K562 (cell line): ENCODE measurements at regions not wholly inside any gene's neighbourhood (a gene's known extent, or its start where the extent isn't known, plus 50 kb on each side); places are given as distances from the start of the nearest gene placed in this dataset.

Source experiments
- ATAC-seq: fragments of 200-7000 bp; cut with Tn5 transposase; 3 replicates; pipeline ENCODE4 v1.9.1; 2020; ENCODE audit warnings: moderate library complexity
- BruUV-seq: library from RNA; stranded (reverse); fragments of 400-500 nt; replicated peaks from 2 replicates; lab custom pipeline; 2021; lab: Mats Ljungman, UMichigan
- CTCF ChIA-PET: fragments of 300-600 bp; formaldehyde crosslinking; extraction: SDS; loops from one replicate; lab custom pipeline; 2021; ENCODE audit warnings: low intra/inter-chr PET ratio; lab: Yijun Ruan, JAX
- POLR2A ChIA-PET: fragments of 300-600, 350-650 bp; sonication (Branson Sonifier 250); formaldehyde crosslinking; extraction: SDS; loops from one replicate; lab custom pipeline; 2021; ENCODE audit warnings: antibody characterized with exemption, inconsistent platforms; lab: Yijun Ruan, JAX
- DNase-seq, 4 experiments: peaks; one replicate each; pipeline versions ENCODE4 v3.0.0 to v3.0.0-alpha.2; 2011 to 2018; ENCODE audit warnings: low spot score in 3 of 4, mixed read lengths in 3 of 4; ENCODE audit errors: extremely low read depth in 1 of 4
- FAIRE-seq: peaks from 2 replicates; lab custom pipeline; 2011; peaks lifted over from hg19 to GRCh38; lab: Jason Lieb, UNC
- H2AFZ ChIP-seq: 2 replicates; pipeline ENCODE4 v1.6.0; 2011; ENCODE audit warnings: low read depth, low read length, control low read depth, inconsistent platforms
- H3K27ac ChIP-seq: fragments of 200-600 bp; 3 replicates; pipeline ENCODE4 v1.8.0; 2011; ENCODE audit warnings: low read depth, mild to moderate bottlenecking, control low read depth, inconsistent platforms, low read length, moderate library complexity, mixed read lengths; ENCODE audit errors: extremely low read depth
- H3K27me3 ChIP-seq, 2 experiments: fragments of 300-600 bp in 1 of 2; 2 replicates in 1 of 2; 3 replicates in 1 of 2; pipeline versions ENCODE4 v1.6.0 to v1.8.0; 2011; ENCODE audit warnings: inconsistent platforms in 2 of 2, low read length in 2 of 2, mild to moderate bottlenecking in 1 of 2, mixed read lengths in 1 of 2, moderate library complexity in 1 of 2; ENCODE audit not compliant: control insufficient read depth in 2 of 2, insufficient read depth in 2 of 2
- H3K36me3 ChIP-seq: fragments of 300-600 bp; 3 replicates; pipeline ENCODE4 v1.8.0; 2011; ENCODE audit warnings: mild to moderate bottlenecking, low read length, inconsistent platforms; ENCODE audit not compliant: control insufficient read depth, insufficient read depth
- H3K4me1 ChIP-seq, 2 experiments: fragments of 200-600 bp in 1 of 2; replicated peaks in 1 of 2; 2 replicates in 1 of 2; 3 replicates in 1 of 2; pipeline versions ENCODE4 v1.5.1 to v1.8.0; 2011; ENCODE audit warnings: inconsistent platforms in 2 of 2, low read length in 2 of 2, mild to moderate bottlenecking in 1 of 2, mixed read lengths in 1 of 2, moderate library complexity in 1 of 2; ENCODE audit not compliant: control insufficient read depth in 2 of 2, insufficient read depth in 2 of 2
- H3K4me2 ChIP-seq: 2 replicates; pipeline ENCODE4 v1.6.1; 2011; ENCODE audit warnings: low read length, control low read depth, inconsistent platforms, mixed read lengths; ENCODE audit not compliant: insufficient read depth
- H3K4me3 ChIP-seq: fragments of 200-600 bp; sonication (generic), shearing (Covaris generic); 2 replicates; pipeline ENCODE4 v1.5.1; 2016; ENCODE audit warnings: control low read depth, inconsistent platforms
- H3K79me2 ChIP-seq: fragments of 200-600 bp; 3 replicates; pipeline ENCODE4 v1.8.0; 2011; ENCODE audit warnings: low read length, inconsistent platforms; ENCODE audit not compliant: control insufficient read depth, insufficient read depth
- H3K9ac ChIP-seq, 2 experiments: 2 replicates each; pipeline versions ENCODE4 v1.6.0 to v1.6.1; 2011; ENCODE audit warnings: low read depth in 2 of 2, low read length in 2 of 2, control low read depth in 1 of 2, inconsistent platforms in 1 of 2, mild to moderate bottlenecking in 1 of 2, mixed read lengths in 1 of 2; ENCODE audit not compliant: insufficient read depth in 1 of 2
- H3K9me1 ChIP-seq: one replicate; pipeline ENCODE4 v1.6.0; 2011; ENCODE audit warnings: inconsistent platforms, mild to moderate bottlenecking, low read length, moderate library complexity; ENCODE audit not compliant: control insufficient read depth, insufficient read depth
- H3K9me3 ChIP-seq: replicated peaks from 2 replicates; pipeline ENCODE4 v1.5.1; 2011; ENCODE audit warnings: low read depth, low read length, inconsistent platforms; ENCODE audit not compliant: control insufficient read depth, insufficient read depth
- H4K20me1 ChIP-seq: replicated peaks from 2 replicates; pipeline ENCODE4 v1.6.1; 2011; ENCODE audit warnings: low read length, inconsistent platforms, mixed read lengths; ENCODE audit not compliant: control insufficient read depth, insufficient read depth
- ATF1 ChIP-seq, 2 experiments: fragments of 450-650 bp in 1 of 2; IDR thresholded peaks; 2 replicates each; pipeline ENCODE4 v1.6.1; 2016; ENCODE audit warnings: missing compliant biosample characterization in 1 of 2, missing genetic modification characterization in 1 of 2
- BMI1 ChIP-seq: fragments of 150-350 bp; IDR thresholded peaks from 2 replicates; pipeline ENCODE4 v1.6.1; 2014; ENCODE audit warnings: low read length
- JUNB ChIP-seq: fragments of 450-650 bp; formaldehyde crosslinking; conservative IDR thresholded peaks from 2 replicates; pipeline ENCODE4 v1.4.0; 2020; ENCODE audit warnings: mild to moderate bottlenecking
- MAX ChIP-seq: sonication (generic); formaldehyde crosslinking; IDR thresholded peaks from 2 replicates; pipeline ENCODE4 v1.9.0; 2022; ENCODE audit warnings: mild to moderate bottlenecking, missing genetic modification reagents
- NFRKB ChIP-seq: fragments of 450-650 bp; IDR thresholded peaks from 2 replicates; pipeline ENCODE4 v1.6.1; 2016; ENCODE audit warnings: low read depth
- PHB ChIP-seq: fragments of 250-450 bp; sonication (Bioruptor Pico); IDR thresholded peaks from 2 replicates; pipeline ENCODE4 v1.5.0; 2021
- POLR2AphosphoS5 ChIP-seq: IDR thresholded peaks from 2 replicates; pipeline ENCODE4 v1.6.1; 2011; ENCODE audit warnings: mild to moderate bottlenecking, low read depth, low read length, moderate library complexity; ENCODE audit not compliant: control insufficient read depth, insufficient read depth
- RBM22 ChIP-seq: fragments of 200-400 bp; formaldehyde crosslinking; IDR thresholded peaks from 2 replicates; pipeline ENCODE4 v1.6.1; 2018; ENCODE audit warnings: low read length, low read depth; ENCODE audit not compliant: poor library complexity, severe bottlenecking
- SRSF3 ChIP-seq: fragments of 200-400 bp; formaldehyde crosslinking; IDR thresholded peaks from 2 replicates; pipeline ENCODE4 v1.6.1; 2016; ENCODE audit warnings: mild to moderate bottlenecking, low read length, moderate library complexity; ENCODE audit not compliant: insufficient read depth
- TFAP4 ChIP-seq: sonication (generic); formaldehyde crosslinking; IDR thresholded peaks from 2 replicates; pipeline ENCODE4 v1.8.0; 2022; ENCODE audit warnings: missing genetic modification reagents, mild to moderate bottlenecking, moderate library complexity, borderline replicate concordance
- THRA ChIP-seq: fragments of 450-650 bp; IDR thresholded peaks from 2 replicates; pipeline ENCODE4 v1.6.1; 2017; ENCODE audit warnings: mild to moderate bottlenecking, moderate library complexity
- ZFX ChIP-seq: sonication (generic); formaldehyde crosslinking; IDR thresholded peaks from 2 replicates; pipeline ENCODE4 v1.8.0; 2022; ENCODE audit warnings: mild to moderate bottlenecking, missing genetic modification reagents, moderate library complexity
- ZNF449 ChIP-seq: fragments of 250-450 bp; sonication (Bioruptor Pico); IDR thresholded peaks from 2 replicates; pipeline ENCODE4 v1.8.0; 2022; ENCODE audit warnings: moderate library complexity, mild to moderate bottlenecking, inconsistent platforms
- WGBS: fragments of 100-300 bp; shearing (Covaris generic); methylation state at CpG from one replicate; pipeline ENCODE4 v1.1.6; 2016; ENCODE audit warnings: low coverage, mixed read lengths; ENCODE audit not compliant: insufficient coverage; ENCODE audit errors: missing lambda C conversion rate; 5-methylcytosine and 5-hydroxymethylcytosine counted together
- in situ Hi-C: fragments of 300-500 bp; cut with MboI; formaldehyde crosslinking; loops from 4 replicates; pipeline ENCODE4 v1.15.0; 2018; ENCODE audit warnings: inconsistent platforms, mixed read lengths
- intact Hi-C: fragments of 100-400 bp; cut with micrococcal nuclease; formaldehyde crosslinking; loops from 2 replicates; pipeline ENCODE4 v1.14.2; 2022

- no peak for ATAC-seq
- Histone ChIP-seq H3K79me2 (no peaks in the 10 kb centered on the region), H4K20me1 (no peaks in the 10 kb centered on the region), H3K36me3 (no peaks in the 10 kb centered on the region), H3K9me3 (no peaks in the 10 kb centered on the region), H3K4me3 (no peak overlapping the region), H2AFZ (no peak overlapping the region), H3K27ac (no peak overlapping the region), H3K4me1 (no peaks in the 10 kb centered on the region), H3K27me3 (no peaks in the 10 kb centered on the region), H3K4me2 (no peak overlapping the region), H3K9ac (no peak overlapping the region), H3K9me1 (no peaks in the 10 kb centered on the region)
- 5% methylated on average over 4 of the region's 4 CpGs for WGBS
- DNase-seq = no peak
- intact Hi-C loops (no loop called here), in situ Hi-C loops (no loop called here)
- CTCF ChIA-PET = no interaction called here
- no TSS peak for BruUV-seq
- POLR2A ChIA-PET = no interaction called here
- no peak for FAIRE-seq
- no peak for TF ChIP-seq BMI1
- TF ChIP-seq ZFX = no peak
- TF ChIP-seq ATF1 (CRISPR knock-in tag; IDR thresholded peaks at IDR 0.05) = no peak
- TF ChIP-seq ATF1 (tag; IDR thresholded peaks at IDR 0.05) = no peak
- no peak for TF ChIP-seq THRA
- TF ChIP-seq JUNB = no peak
- no peak for TF ChIP-seq RBM22
- TF ChIP-seq PHB (CRISPR knock-in tag) = no peak
- no peak for TF ChIP-seq POLR2AphosphoS5
- no peak for TF ChIP-seq NFRKB
- no peak for TF ChIP-seq MAX (CRISPR knock-in tag)
- TF ChIP-seq TFAP4 (CRISPR knock-in tag) = no peak
- no peak for TF ChIP-seq ZNF449 (CRISPR knock-in tag)
- no peak for TF ChIP-seq SRSF3
Observed at GRCh38 chr7:52959878-52960660, 75.4 kb upstream of the POM121L12 start.
